K562 (cell line): ENCODE measurements at regions not wholly inside any gene's neighbourhood (a gene's known extent, or its start where the extent isn't known, plus 50 kb on each side); places are given as distances from the start of the nearest gene placed in this dataset.

Source experiments
- DDX20 ChIP-seq: fragments of 450-650 bp; IDR thresholded peaks from 2 replicates; pipeline ENCODE4 v1.6.1; 2016; ENCODE audit warnings: missing genetic modification characterization, low read depth, mild to moderate bottlenecking, missing compliant biosample characterization, moderate library complexity
- ELF4 ChIP-seq: fragments of 450-650 bp; formaldehyde crosslinking; IDR thresholded peaks from 2 replicates; pipeline ENCODE4 v1.4.0; 2022; ENCODE audit warnings: missing genetic modification characterization
- POLR2A ChIP-seq: fragments of 450-650 bp; conservative IDR thresholded peaks from 2 replicates; pipeline ENCODE4 v1.6.1; 2016
- RAD21 ChIP-seq, 2 experiments: fragments of 250-450 bp in 1 of 2; fragments of 450-650 bp in 1 of 2; sonication (Bioruptor Pico) in 1 of 2; formaldehyde crosslinking in 1 of 2; IDR thresholded peaks in 1 of 2; conservative IDR thresholded peaks in 1 of 2; 2 replicates each; pipeline versions ENCODE4 v1.4.0 to v1.8.0; 2020 to 2022; ENCODE audit warnings: mild to moderate bottlenecking in 2 of 2, moderate library complexity in 1 of 2
- RCOR1 ChIP-seq, 2 experiments: IDR thresholded peaks; 2 replicates each; pipeline ENCODE4 v1.6.1; 2012; ENCODE audit warnings: low read depth in 2 of 2, low read length in 2 of 2, borderline replicate concordance in 1 of 2, improper control_type of control experiment in 1 of 2
- SMC3 ChIP-seq: conservative IDR thresholded peaks from 2 replicates; pipeline ENCODE4 v1.6.1; 2011; ENCODE audit warnings: low read depth, low read length, improper control_type of control experiment; ENCODE audit not compliant: insufficient read depth
- U2AF1 ChIP-seq: fragments of 200-400 bp; formaldehyde crosslinking; optimal IDR thresholded peaks from 2 replicates; pipeline ENCODE3; 2017; ENCODE audit warnings: mild to moderate bottlenecking, low read depth, low read length, moderate library complexity
- U2AF2 ChIP-seq: fragments of 200-400 bp; formaldehyde crosslinking; optimal IDR thresholded peaks from 2 replicates; pipeline ENCODE3; 2017; ENCODE audit warnings: low read depth, mild to moderate bottlenecking, low read length
- ZNF175 ChIP-seq: fragments of 200-800 bp; sonication (Bioruptor generic); IDR thresholded peaks from 2 replicates; pipeline ENCODE4 v1.6.1; 2016; ENCODE audit warnings: low read depth, mild to moderate bottlenecking, missing genetic modification characterization, missing compliant biosample characterization
- ZNF444 ChIP-seq: fragments of 250-450 bp; sonication (Bioruptor Pico); IDR thresholded peaks from 2 replicates; pipeline ENCODE4 v1.4.0; 2020; ENCODE audit warnings: mild to moderate bottlenecking, moderate library complexity
- TF ChIP-seq, protein P1 (sequence below): sonication (generic); formaldehyde crosslinking; IDR thresholded peaks from 2 replicates; pipeline ENCODE4 v1.8.0; 2022; ENCODE audit warnings: mild to moderate bottlenecking, missing genetic modification reagents
- TF ChIP-seq, protein P2 (sequence below): fragments of 200-600 bp; sonication (generic); IDR thresholded peaks from one replicate; pipeline ENCODE4 v1.6.1; 2012; ENCODE audit warnings: mild to moderate bottlenecking, low read depth, low read length, inconsistent platforms

DNA sequence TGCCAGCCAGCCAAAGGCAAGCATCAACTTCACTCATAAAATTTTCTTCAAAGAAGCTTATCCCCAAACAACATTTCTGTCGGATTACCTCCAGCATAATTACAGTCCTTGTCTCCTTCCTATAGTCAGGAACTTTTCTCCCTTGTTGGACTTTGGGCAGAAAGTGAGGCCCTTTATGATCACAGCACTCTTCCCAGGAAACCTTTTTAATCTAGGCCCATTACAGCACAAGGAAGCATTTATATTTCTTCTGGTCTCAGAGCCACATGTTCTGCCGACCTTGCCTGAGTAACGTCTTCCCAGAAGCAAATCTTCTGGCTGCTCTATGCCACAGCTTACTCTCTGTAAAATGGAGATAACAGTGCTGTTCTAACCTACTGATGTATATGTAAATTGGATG, 437.2 kb upstream of the SLC35B3 start:
- TF ChIP-seq ZNF444 (CRISPR knock-in tag) (no peak), ZNF175 (CRISPR knock-in tag) (no peak), POLR2A (no peak), U2AF1 (no peak), RAD21 (CRISPR knock-in tag; conservative IDR thresholded peaks at IDR 0.05 in 1 of 2, IDR thresholded peaks at IDR 0.05 in 1 of 2) (no peak), DDX20 (no peak), RCOR1 (IDR thresholded peaks at IDR 0.05; ENCODE audit: borderline replicate concordance in 1 of 2, low read depth in 2 of 2, low read length in 2 of 2) (no peak), SMC3 (no peak), ELF4 (no peak), U2AF2 (no peak)
- TF ChIP-seq, protein P1, sequence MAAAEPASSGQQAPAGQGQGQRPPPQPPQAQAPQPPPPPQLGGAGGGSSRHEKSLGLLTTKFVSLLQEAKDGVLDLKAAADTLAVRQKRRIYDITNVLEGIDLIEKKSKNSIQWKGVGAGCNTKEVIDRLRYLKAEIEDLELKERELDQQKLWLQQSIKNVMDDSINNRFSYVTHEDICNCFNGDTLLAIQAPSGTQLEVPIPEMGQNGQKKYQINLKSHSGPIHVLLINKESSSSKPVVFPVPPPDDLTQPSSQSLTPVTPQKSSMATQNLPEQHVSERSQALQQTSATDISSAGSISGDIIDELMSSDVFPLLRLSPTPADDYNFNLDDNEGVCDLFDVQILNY (CRISPR knock-in tag), result no peak
- TF ChIP-seq, protein P2, sequence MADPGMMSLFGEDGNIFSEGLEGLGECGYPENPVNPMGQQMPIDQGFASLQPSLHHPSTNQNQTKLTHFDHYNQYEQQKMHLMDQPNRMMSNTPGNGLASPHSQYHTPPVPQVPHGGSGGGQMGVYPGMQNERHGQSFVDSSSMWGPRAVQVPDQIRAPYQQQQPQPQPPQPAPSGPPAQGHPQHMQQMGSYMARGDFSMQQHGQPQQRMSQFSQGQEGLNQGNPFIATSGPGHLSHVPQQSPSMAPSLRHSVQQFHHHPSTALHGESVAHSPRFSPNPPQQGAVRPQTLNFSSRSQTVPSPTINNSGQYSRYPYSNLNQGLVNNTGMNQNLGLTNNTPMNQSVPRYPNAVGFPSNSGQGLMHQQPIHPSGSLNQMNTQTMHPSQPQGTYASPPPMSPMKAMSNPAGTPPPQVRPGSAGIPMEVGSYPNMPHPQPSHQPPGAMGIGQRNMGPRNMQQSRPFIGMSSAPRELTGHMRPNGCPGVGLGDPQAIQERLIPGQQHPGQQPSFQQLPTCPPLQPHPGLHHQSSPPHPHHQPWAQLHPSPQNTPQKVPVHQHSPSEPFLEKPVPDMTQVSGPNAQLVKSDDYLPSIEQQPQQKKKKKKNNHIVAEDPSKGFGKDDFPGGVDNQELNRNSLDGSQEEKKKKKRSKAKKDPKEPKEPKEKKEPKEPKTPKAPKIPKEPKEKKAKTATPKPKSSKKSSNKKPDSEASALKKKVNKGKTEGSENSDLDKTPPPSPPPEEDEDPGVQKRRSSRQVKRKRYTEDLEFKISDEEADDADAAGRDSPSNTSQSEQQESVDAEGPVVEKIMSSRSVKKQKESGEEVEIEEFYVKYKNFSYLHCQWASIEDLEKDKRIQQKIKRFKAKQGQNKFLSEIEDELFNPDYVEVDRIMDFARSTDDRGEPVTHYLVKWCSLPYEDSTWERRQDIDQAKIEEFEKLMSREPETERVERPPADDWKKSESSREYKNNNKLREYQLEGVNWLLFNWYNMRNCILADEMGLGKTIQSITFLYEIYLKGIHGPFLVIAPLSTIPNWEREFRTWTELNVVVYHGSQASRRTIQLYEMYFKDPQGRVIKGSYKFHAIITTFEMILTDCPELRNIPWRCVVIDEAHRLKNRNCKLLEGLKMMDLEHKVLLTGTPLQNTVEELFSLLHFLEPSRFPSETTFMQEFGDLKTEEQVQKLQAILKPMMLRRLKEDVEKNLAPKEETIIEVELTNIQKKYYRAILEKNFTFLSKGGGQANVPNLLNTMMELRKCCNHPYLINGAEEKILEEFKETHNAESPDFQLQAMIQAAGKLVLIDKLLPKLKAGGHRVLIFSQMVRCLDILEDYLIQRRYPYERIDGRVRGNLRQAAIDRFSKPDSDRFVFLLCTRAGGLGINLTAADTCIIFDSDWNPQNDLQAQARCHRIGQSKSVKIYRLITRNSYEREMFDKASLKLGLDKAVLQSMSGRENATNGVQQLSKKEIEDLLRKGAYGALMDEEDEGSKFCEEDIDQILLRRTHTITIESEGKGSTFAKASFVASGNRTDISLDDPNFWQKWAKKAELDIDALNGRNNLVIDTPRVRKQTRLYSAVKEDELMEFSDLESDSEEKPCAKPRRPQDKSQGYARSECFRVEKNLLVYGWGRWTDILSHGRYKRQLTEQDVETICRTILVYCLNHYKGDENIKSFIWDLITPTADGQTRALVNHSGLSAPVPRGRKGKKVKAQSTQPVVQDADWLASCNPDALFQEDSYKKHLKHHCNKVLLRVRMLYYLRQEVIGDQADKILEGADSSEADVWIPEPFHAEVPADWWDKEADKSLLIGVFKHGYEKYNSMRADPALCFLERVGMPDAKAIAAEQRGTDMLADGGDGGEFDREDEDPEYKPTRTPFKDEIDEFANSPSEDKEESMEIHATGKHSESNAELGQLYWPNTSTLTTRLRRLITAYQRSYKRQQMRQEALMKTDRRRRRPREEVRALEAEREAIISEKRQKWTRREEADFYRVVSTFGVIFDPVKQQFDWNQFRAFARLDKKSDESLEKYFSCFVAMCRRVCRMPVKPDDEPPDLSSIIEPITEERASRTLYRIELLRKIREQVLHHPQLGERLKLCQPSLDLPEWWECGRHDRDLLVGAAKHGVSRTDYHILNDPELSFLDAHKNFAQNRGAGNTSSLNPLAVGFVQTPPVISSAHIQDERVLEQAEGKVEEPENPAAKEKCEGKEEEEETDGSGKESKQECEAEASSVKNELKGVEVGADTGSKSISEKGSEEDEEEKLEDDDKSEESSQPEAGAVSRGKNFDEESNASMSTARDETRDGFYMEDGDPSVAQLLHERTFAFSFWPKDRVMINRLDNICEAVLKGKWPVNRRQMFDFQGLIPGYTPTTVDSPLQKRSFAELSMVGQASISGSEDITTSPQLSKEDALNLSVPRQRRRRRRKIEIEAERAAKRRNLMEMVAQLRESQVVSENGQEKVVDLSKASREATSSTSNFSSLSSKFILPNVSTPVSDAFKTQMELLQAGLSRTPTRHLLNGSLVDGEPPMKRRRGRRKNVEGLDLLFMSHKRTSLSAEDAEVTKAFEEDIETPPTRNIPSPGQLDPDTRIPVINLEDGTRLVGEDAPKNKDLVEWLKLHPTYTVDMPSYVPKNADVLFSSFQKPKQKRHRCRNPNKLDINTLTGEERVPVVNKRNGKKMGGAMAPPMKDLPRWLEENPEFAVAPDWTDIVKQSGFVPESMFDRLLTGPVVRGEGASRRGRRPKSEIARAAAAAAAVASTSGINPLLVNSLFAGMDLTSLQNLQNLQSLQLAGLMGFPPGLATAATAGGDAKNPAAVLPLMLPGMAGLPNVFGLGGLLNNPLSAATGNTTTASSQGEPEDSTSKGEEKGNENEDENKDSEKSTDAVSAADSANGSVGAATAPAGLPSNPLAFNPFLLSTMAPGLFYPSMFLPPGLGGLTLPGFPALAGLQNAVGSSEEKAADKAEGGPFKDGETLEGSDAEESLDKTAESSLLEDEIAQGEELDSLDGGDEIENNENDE, result no peak
